GM19455 (cell line): ENCODE measurements at regions not wholly inside any gene's neighbourhood (a gene's known extent, or its start where the extent isn't known, plus 50 kb on each side); places are given as distances from the start of the nearest gene placed in this dataset.
"Not testable (repeated sequence)": the region's sequence is repeated elsewhere in the genome, so short reads cannot be mapped to it uniquely, and the experiment has no call there.

ENCODE experiments used
- ATAC-seq: cut with Tn5 transposase; IDR thresholded peaks from one replicate; pipeline ENCODE4 v1.9.1; 2021; ENCODE audit not compliant: unreplicated experiment

- ATAC-seq = no peak
Measured at GRCh38 chr6:67459556-67459955, 1175.5 kb upstream of the ADGRB3 start.

- ATAC-seq = no peak
Measured at GRCh38 chr6:67458265-67458664, 1176.8 kb upstream of the ADGRB3 start.

GRCh38 chr6:67451874-67452273, 1183.2 kb upstream of the ADGRB3 start:
- ATAC-seq = no peak

DNA sequence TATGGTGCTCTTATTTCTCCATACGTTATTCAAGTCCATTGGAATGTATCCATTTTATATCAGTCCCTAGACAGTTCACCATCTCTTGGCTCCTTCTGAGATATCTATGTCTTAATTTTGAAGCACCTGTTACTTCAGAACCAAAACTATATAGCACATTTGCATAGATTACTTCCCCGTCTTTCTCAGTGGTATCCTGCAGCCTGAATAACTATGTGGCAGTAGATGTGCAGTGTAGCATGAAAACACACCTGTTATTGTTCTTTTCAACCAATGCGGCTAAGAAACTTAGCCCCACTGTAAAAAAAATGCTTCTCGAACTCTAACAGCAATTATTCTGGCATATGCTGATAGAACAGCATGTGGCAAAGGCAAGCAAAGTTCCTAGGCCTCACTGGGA, 1184.4 kb upstream of the ADGRB3 start:
- ATAC-seq = no peak

DNA sequence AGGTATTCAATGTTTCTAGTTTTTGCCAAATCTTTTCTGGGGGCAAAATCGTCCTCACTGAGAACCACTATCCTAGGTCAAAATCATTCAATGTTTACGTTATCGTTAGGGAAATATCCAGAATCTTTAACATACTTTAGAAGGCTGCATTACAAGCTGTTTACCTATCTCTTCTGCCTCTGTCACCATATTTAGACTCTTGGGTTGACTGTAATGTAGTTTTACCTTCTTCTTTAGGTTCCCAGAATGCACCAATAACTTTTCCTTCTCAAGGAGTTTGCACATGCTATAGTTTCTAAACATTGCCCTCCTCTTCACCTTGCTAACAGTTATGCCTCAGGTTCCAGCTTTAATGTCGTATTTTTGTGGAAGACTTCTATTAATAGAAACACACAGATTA, 1185.5 kb upstream of the ADGRB3 start:
- no peak for ATAC-seq

GRCh38 chr6:67433124-67433523, 1202.0 kb upstream of the ADGRB3 start:
- ATAC-seq = no peak

- ATAC-seq = no peak
Measured at GRCh38 chr6:67431076-67431475, 1204.0 kb upstream of the ADGRB3 start.

DNA sequence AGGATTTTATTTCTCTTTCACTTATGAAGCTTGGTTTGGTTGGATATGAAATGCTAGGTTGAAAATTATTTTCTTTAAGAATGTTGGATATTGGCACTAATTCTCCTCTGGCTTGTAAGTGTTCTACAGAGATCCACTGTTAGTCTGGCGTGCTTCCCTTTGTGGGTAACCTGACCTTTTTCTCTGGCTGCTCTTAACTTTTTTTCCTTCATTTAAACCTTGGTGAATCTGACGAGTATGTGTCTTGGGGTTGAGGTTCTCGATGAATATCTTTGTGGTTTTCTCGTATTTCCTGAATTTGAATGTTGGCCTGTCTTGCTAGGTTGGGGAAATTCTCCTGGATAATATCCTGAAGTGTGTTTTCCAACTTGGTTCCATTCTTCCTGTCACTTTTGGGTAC, 1208.4 kb upstream of the ADGRB3 start:
- ATAC-seq = not testable (repeated sequence)

DNA sequence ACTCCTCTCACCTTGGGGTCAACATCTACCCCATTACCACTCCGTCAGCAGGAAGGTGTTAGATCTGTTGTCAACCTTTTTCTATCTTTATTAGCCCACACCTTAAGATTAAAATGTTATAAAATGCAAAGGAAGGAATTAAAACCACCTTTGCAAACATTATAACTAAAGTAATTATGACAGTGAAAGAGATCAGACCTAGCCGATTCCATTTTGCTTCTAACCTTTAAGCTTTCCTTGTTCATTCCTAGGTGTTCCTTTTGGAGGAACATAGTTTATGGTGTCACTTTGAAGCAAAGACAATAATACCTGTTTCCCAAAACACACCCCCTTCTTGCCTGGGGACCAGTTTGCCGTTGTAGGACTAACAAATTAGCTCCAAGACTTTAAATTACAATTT, 1223.0 kb upstream of the ADGRB3 start:
- ATAC-seq = no peak

DNA sequence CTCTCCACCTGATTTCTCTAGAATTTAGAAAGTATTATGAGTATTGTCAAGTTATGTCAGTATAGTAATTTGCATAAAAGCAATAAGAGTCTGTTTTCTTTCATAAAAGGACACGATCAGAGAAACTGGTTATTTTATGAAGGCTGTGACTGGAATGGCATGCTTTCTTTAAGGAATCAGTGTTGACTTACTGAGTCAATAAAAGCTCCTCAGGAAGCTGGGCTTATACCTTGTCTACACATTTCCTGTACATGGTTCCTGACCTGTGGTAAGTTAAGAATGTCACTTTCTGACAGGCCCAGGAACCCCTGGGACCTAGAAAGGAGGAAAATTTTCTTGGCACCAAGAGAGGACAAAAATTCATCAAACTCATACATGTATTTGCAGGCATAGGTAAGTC, 1224.0 kb upstream of the ADGRB3 start:
- ATAC-seq = no peak

DNA sequence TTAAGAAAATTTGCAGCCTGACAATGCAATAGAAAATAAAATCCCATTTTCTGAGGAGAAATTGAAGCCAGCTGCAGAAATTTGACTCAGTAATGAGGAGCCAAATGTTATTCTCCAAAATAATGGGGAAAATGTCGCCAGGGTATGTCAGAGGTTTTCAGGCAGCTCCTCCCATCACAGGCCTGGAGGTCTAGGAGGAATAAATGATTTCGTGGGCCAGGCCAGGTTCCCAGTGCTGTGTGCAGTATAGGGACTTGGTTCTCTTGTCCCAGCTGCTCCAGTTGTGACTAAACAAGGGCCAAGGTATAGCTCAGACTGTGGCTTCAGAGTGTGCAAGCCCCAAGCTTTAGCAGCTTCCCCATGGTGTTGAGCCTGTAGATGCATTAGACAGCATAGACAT, 1240.8 kb upstream of the ADGRB3 start:
- no peak for ATAC-seq

GRCh38 chr6:67393356-67393755, 1241.7 kb upstream of the ADGRB3 start:
- no peak for ATAC-seq

DNA sequence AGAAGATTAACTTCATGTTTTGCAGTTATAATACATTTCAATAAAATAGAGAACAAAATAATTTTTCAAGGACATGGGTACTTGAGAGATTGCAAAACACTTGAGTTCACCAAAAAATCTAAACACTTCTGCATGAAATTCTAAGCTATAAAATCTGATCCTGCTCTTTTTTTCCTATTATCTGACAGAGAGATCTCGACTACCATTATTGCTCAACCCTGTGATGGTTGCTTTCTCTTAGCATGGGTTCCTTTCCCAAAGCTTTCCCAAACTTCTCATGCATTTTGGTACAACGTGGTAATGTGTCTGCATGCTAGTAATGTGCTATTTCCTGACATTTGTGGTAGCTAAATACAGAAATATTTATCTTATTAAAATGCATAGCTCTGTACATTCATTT, 1243.1 kb upstream of the ADGRB3 start:
- ATAC-seq = no peak

DNA sequence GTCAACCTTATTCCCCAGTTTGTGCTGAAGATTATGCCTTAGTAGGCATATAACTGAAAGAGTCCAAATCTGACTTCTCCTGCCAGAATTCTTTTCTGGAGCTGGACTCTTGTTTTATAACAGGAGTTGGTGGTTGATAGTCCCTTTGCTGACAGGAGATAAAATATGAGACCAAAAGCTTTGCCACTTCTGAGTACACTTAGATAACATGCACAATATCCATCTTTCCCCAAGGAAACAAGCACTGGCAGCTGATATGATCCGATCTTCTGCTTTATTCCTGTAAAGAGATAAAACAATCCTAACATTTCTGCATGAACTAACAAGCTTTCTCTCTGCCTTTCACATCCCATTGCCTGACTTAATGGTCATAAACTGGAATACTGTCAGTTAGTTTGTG, 1265.4 kb upstream of the ADGRB3 start:
- ATAC-seq = no peak

GRCh38 chr6:67362976-67363375, 1272.1 kb upstream of the ADGRB3 start:
- ATAC-seq = no peak

GRCh38 chr6:67361264-67361663, 1273.8 kb upstream of the ADGRB3 start:
- no peak for ATAC-seq

DNA sequence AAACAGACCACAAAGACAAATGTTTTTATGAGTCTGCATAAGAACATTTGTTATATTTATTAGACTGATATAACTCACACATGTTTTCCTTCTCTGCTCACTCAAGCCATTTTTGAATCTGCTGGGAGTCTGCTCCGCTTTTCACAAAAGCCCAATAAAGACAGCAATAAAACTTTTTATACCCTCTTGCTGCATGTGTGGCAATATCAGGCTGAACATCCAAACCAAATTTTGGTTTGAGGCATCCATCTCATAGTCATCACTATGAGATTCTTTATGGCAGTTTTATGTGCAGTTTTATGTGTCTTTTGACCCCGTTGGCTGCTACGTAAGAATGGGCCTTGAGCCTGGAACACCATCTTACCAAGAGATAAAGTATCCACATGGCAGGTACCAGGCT, 1276.8 kb upstream of the ADGRB3 start:
- ATAC-seq = no peak

GRCh38 chr6:67353861-67354260, 1281.2 kb upstream of the ADGRB3 start:
- ATAC-seq = no peak

DNA sequence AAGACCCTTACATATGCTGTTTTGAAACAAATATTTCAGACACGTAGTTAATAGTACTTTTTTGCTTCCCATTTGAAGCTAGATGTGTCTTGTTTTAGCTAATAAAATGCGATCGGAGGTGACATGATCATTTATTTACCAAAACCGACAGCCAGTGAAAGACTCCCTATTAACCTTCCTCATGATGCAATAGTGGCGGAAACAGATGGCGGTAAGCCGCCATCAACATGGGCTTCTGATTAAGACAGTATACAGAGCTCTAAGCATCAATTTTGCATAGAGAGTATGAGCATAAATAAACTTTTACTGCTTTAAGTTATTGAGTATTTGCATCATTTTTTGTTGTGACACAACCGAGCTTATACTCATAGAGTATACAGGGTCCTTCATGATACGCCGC, 1282.4 kb upstream of the ADGRB3 start:
- ATAC-seq = no peak

GRCh38 chr6:67350729-67351128, 1284.4 kb upstream of the ADGRB3 start:
- ATAC-seq = no peak

- no peak for ATAC-seq
Measured at GRCh38 chr6:67345946-67346345, 1289.1 kb upstream of the ADGRB3 start.

DNA sequence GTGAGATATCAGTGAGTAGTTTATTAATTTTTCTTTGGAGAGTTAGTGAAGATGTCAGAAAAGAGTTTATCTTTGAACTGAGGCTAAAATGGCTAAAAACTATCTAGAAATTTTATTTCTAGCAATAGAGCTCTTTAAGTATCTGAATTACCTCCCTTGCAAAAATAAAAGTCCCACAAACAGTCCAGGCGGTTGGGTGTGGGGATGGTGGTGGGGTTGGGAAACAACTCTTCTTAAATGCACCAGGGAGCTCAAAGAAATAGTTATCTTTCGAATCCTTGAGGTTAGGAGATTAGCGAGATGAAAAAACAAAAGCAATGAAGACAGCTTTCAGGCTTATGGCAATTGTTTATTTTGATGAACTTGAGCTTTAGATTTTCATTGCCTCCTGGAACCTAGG, 1299.1 kb upstream of the ADGRB3 start:
- no peak for ATAC-seq

GRCh38 chr6:67331304-67331703, 1303.8 kb upstream of the ADGRB3 start:
- no peak for ATAC-seq

- no peak for ATAC-seq
Measured at GRCh38 chr6:67328269-67328668, 1306.8 kb upstream of the ADGRB3 start.
